Suprapubic skin (tissue), 4 donors: ENCODE measurements at regions not wholly inside any gene's neighbourhood (a gene's known extent, or its start where the extent isn't known, plus 50 kb on each side); places are given as distances from the start of the nearest gene placed in this dataset.

Experiments
- DNase-seq, 2 donors: peaks; one replicate each; pipeline ENCODE4 v3.0.0-alpha.2; 2019; ENCODE audit warnings: low spot score in 2 of 2
- H3K27ac ChIP-seq: fragments of 200-600 bp; sonication (generic); one replicate; pipeline ENCODE4 v1.5.1; 2019
- H3K27me3 ChIP-seq: fragments of 200-600 bp; sonication (generic); one replicate; pipeline ENCODE4 v1.5.1; 2019
- H3K36me3 ChIP-seq: fragments of 200-600 bp; sonication (generic); one replicate; pipeline ENCODE4 v1.5.1; 2019
- H3K4me1 ChIP-seq: fragments of 200-600 bp; sonication (generic); one replicate; pipeline ENCODE4 v1.5.1; 2019
- H3K4me3 ChIP-seq: fragments of 200-600 bp; sonication (generic); one replicate; pipeline ENCODE4 v1.5.1; 2019; ENCODE audit warnings: mild to moderate bottlenecking
- H3K9me3 ChIP-seq: fragments of 200-600 bp; sonication (generic); one replicate; pipeline ENCODE4 v1.5.1; 2019
- CTCF ChIP-seq, 2 donors: fragments of 200-600 bp in 1 of 2; fragments of 450-650 bp in 1 of 2; sonication (generic) in 1 of 2; IDR thresholded peaks; one replicate each; pipeline ENCODE4 v1.5.1; 2016 to 2019; ENCODE audit warnings: antibody characterized with exemption in 2 of 2, mild to moderate bottlenecking in 1 of 2, moderate library complexity in 1 of 2
- EP300 ChIP-seq: sonication (generic); formaldehyde crosslinking; IDR thresholded peaks from one replicate; pipeline ENCODE4 v1.6.1; 2017; ENCODE audit warnings: antibody characterized with exemption
- POLR2A ChIP-seq, 2 donors: fragments of 450-650 bp; IDR thresholded peaks; one replicate each; pipeline ENCODE4 v1.6.1; 2017; ENCODE audit warnings: antibody characterized with exemption in 2 of 2, mild to moderate bottlenecking in 2 of 2, moderate library complexity in 2 of 2
- POLR2AphosphoS5 ChIP-seq, 3 donors: sonication (generic); formaldehyde crosslinking; IDR thresholded peaks; one replicate each; pipeline ENCODE4 v1.6.1; 2017; ENCODE audit warnings: antibody characterized with exemption in 3 of 3
- WGBS: methylation state at CpG from one replicate; pipeline ENCODE4 v1.1.5; 2018; 5-methylcytosine and 5-hydroxymethylcytosine counted together

- Histone ChIP-seq H3K27ac (no peak overlapping the region), H3K27me3 (peaks cover 89% of the 10 kb centered on the region), H3K4me1 (peaks cover 17% of the 10 kb centered on the region), H3K9me3 (no peaks in the 10 kb centered on the region), H3K36me3 (no peaks in the 10 kb centered on the region), H3K4me3 (no peak overlapping the region)
- WGBS: 48% methylated on average over 19 of the region's 24 CpGs
- TF ChIP-seq EP300 (no peak), CTCF (IDR thresholded peaks at IDR 0.05) (no peak), POLR2AphosphoS5 (IDR thresholded peaks at IDR 0.05) (no peak), POLR2A (IDR thresholded peaks at IDR 0.05) (no peak)
- DNase-seq: no peak
Measured at GRCh38 chr7:1292972-1293830, 60.5 kb downstream of the UNCX start.

DNA sequence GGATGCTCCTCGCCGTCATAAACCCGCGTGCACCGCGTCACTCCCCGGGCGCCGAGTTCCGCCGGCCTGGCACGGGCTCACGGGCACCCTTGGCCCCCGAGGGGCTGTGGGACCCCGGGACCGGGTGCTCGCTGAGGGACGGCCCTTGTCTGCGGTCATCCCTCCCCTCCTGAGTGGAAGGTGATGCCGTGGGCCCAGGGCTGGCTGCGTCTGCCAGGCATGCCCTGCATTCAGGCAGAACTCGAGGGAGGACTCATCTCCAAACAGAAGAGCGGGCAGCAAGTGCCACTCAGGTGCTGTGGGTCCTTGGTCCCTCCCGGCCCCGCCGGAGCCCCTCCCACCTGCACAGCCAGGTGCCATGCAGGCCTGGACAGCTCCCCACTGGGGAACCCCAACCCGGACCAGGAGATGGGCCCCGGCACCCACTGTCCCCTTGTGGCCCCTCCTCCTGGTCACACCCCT lies 61.3 kb downstream of the UNCX start:
- DNase-seq: no peak
- no peak for TF ChIP-seq POLR2AphosphoS5 (IDR thresholded peaks at IDR 0.05)
- no peak for TF ChIP-seq CTCF (IDR thresholded peaks at IDR 0.05)
- no peak for TF ChIP-seq EP300
- no peak for TF ChIP-seq POLR2A (IDR thresholded peaks at IDR 0.05)
- Histone ChIP-seq H3K27ac (no peak overlapping the region), H3K4me1 (peaks cover 17% of the 10 kb centered on the region), H3K4me3 (no peak overlapping the region), H3K27me3 (peaks cover 89% of the 10 kb centered on the region), H3K36me3 (no peaks in the 10 kb centered on the region), H3K9me3 (no peaks in the 10 kb centered on the region)
- 80% methylated on average over 21 of the region's 28 CpGs for WGBS

GRCh38 chr7:1295776-1296355 lies 63.2 kb downstream of the UNCX start:
- H3K27ac ChIP-seq: no peak overlapping the region
- 80% methylated on average over 2 of the region's 13 CpGs for WGBS
- DNase-seq: no peak
- no peaks in the 10 kb centered on the region for H3K36me3 ChIP-seq
- no peaks in the 10 kb centered on the region for H3K9me3 ChIP-seq
- no peak for TF ChIP-seq EP300
- no peak for TF ChIP-seq CTCF (IDR thresholded peaks at IDR 0.05)
- H3K4me1 ChIP-seq: peaks cover 3% of the 10 kb centered on the region
- no peak overlapping the region for H3K4me3 ChIP-seq
- peaks cover 90% of the 10 kb centered on the region for H3K27me3 ChIP-seq

DNA sequence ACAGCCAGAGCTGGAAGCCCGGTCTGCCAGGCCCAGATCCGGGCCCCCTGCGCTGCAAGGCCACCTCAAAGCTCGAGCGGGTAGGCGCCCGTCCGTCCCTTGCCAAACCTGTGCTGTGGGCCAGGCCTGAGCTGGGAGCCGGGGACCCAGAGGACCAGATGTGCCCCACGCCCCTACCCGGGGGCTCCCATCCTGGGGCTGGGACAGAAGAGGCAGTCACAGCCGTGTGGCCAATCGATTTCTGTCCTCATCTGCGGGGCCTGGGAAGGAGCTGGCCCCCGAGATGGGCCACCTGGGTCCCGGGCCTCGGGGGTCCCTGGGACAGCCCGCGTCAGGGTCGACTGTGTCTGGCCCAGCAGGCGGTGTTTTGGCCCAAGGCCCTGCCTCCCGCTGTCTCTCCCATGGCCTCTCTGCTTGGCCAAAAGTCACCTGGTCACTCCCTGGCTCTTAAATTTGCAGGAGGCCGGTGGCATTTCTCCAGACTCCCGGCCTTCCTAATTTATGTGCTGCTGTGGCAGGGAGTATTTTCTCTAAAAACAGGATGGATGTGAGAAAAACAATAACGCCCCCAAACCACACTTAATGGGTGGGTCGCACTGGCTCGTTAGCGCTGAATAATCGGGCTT lies 63.8 kb downstream of the UNCX start:
- Histone ChIP-seq H3K4me3 (no peak overlapping the region), H3K27ac (no peak overlapping the region), H3K27me3 (peaks cover 90% of the 10 kb centered on the region), H3K9me3 (no peaks in the 10 kb centered on the region), H3K36me3 (no peaks in the 10 kb centered on the region), H3K4me1 (no peaks in the 10 kb centered on the region)
- WGBS: 29% methylated on average over 16 of the region's 29 CpGs
- TF ChIP-seq CTCF (IDR thresholded peaks at IDR 0.05): no peak
- no peak for TF ChIP-seq EP300
- no peak for TF ChIP-seq POLR2A (IDR thresholded peaks at IDR 0.05)
- no peak for TF ChIP-seq POLR2AphosphoS5 (IDR thresholded peaks at IDR 0.05)
- DNase-seq: no peak
